ENCODE measurements at regions not wholly inside any gene's neighbourhood (a gene's known extent, or its start where the extent isn't known, plus 50 kb on each side); places are given as distances from the start of the nearest gene placed in this dataset.

- Histone ChIP-seq H3K18ac (ENCODE audit: insufficient read length, low read depth, low read length) (no peak overlapping the region), H4K20me1 (ENCODE audit: control insufficient read depth, insufficient read depth, insufficient read length) (no peaks in the 10 kb centered on the region), H2BK120ac (ENCODE audit: low read depth, low read length, poor library complexity, severe bottlenecking) (no peak overlapping the region), H4K8ac (replicated peaks; ENCODE audit: insufficient read length, low read depth, low read length) (no peak overlapping the region), H3K4ac (ENCODE audit: low read depth, low read length) (no peak overlapping the region), H3K79me1 (ENCODE audit: insufficient read depth, low read depth, low read length, poor library complexity, severe bottlenecking) (no peaks in the 10 kb centered on the region), H3K27ac (ENCODE audit: insufficient read length, low read depth, low read length) (no peak overlapping the region), H2BK12ac (ENCODE audit: insufficient read length, low read depth, low read length) (no peak overlapping the region), H3K14ac (ENCODE audit: insufficient read depth, low read length) (no peak overlapping the region), H4K5ac (ENCODE audit: insufficient read length, low read depth, low read length) (no peak overlapping the region), H4K91ac (ENCODE audit: insufficient read length, low read depth, low read length) (no peak overlapping the region), H3T11ph (ENCODE audit: low read length) (no peak overlapping the region), H2BK5ac (ENCODE audit: insufficient read length, low read length) (no peak overlapping the region), H3K9ac (ENCODE audit: extremely low read depth, insufficient read length, low read length) (no peak overlapping the region), H3K23me2 (ENCODE audit: insufficient read length, low read depth, low read length, poor library complexity, severe bottlenecking) (no peaks in the 10 kb centered on the region), H3K4me2 (ENCODE audit: insufficient read depth, insufficient read length, low read length) (no peak overlapping the region), H3K9me3 (ENCODE audit: control insufficient read depth, low read depth, low read length) (no peaks in the 10 kb centered on the region), H3K56ac (ENCODE audit: insufficient read length, low read depth, low read length) (no peak overlapping the region), H2BK20ac (ENCODE audit: low read depth, low read length, poor library complexity, severe bottlenecking) (no peak overlapping the region), H3K23ac (ENCODE audit: insufficient read length, low read depth, low read length) (no peak overlapping the region), H3K27me3 (ENCODE audit: insufficient read depth, low read length) (no peaks in the 10 kb centered on the region), H2AK5ac (ENCODE audit: insufficient read length, low read length) (no peak overlapping the region), H3K4me1 (ENCODE audit: insufficient read depth, low read length) (no peaks in the 10 kb centered on the region), H2BK15ac (ENCODE audit: low read depth, low read length) (no peak overlapping the region), H2AFZ (ENCODE audit: low read length) (no peak overlapping the region), H3K79me2 (ENCODE audit: insufficient read depth, low read length) (no peaks in the 10 kb centered on the region)
- H3K9me3 Mint-ChIP-seq = peaks cover 3 to 6% of the 10 kb centered on the region in 2 experiments; a peak in 3 of 5 replicates
- H3K36me3 Mint-ChIP-seq (ENCODE audit: insufficient read depth in 1 of 3, low read depth in 3 of 3) = peaks cover 0 to 12% (median 7%) of the 10 kb centered on the region in 3 experiments; a peak in 3 of 7 replicates
- H3K4me3 Mint-ChIP-seq = no peak overlapping the region
- H3K27me3 Mint-ChIP-seq (ENCODE audit: low read depth) = no peaks in the 10 kb centered on the region
- DNase-seq = no peak
- H3K4me1 Mint-ChIP-seq = peaks cover 0 to 13% of the 10 kb centered on the region in 2 experiments; a peak in 2 of 4 replicates
- no peak overlapping the region; a peak in 1 of 7 replicates for H3K27ac Mint-ChIP-seq
- no peak for TF ChIP-seq CTCF (conservative IDR thresholded peaks at IDR 0.05)
- no CpG with 5 or more reads among the region's 2 CpGs for WGBS (ENCODE audit: extremely low coverage, insufficient read length, low lambda C conversion rate)
Measured at GRCh38 chr10:107847620-107848019, 683.1 kb upstream of the SORCS1 start.

All from H9 (cell line).